Astrocyte (in vitro differentiated cells and primary cell): ENCODE measurements at regions not wholly inside any gene's neighbourhood (a gene's known extent, or its start where the extent isn't known, plus 50 kb on each side); places are given as distances from the start of the nearest gene placed in this dataset.

Source experiments
- EZH2 ChIP-seq: IDR thresholded peaks from 2 replicates; pipeline ENCODE4 v1.6.1; 2012; ENCODE audit warnings: mild to moderate bottlenecking, low read length, inconsistent platforms; ENCODE audit not compliant: insufficient read depth
- TF ChIP-seq, protein P1 (sequence below): IDR thresholded peaks from 2 replicates; pipeline ENCODE4 v1.5.1; 2011; ENCODE audit warnings: low read depth, mild to moderate bottlenecking, inconsistent platforms, low read length, moderate library complexity; ENCODE audit not compliant: insufficient read depth

DNA sequence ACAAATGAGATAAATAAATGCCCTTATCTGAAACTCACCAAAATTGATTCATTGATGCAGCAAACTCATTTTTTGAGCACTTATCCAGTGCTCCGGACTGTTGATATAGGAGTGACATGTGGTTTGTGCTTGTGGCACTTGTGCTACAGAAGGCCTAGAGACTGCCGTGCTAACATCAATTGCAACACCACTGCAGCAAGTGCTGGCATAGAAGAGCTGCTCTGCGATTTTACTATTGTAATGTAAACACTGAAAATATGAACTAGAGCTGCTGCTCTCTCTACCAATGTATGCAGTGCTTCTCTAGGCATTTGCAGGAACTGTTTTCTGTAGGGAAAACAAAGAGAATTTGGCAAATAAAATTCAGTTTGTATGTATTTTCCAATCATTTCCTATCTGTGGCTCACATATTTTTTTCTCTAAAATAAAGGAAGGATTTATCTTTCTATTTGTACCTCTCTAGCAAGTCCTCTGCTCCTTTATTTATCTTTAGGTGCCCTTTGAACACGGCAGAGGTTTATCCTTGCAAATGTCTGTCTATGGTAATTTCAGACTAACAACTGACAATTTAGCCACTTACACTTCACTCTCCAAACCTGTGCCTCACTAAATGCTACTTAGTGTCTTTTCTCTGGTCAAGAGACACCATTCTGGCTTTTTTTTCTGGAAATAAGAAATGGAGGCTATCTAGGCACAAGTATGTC is 409.5 kb upstream of the ADGRL2 start:
- TF ChIP-seq, protein P1, sequence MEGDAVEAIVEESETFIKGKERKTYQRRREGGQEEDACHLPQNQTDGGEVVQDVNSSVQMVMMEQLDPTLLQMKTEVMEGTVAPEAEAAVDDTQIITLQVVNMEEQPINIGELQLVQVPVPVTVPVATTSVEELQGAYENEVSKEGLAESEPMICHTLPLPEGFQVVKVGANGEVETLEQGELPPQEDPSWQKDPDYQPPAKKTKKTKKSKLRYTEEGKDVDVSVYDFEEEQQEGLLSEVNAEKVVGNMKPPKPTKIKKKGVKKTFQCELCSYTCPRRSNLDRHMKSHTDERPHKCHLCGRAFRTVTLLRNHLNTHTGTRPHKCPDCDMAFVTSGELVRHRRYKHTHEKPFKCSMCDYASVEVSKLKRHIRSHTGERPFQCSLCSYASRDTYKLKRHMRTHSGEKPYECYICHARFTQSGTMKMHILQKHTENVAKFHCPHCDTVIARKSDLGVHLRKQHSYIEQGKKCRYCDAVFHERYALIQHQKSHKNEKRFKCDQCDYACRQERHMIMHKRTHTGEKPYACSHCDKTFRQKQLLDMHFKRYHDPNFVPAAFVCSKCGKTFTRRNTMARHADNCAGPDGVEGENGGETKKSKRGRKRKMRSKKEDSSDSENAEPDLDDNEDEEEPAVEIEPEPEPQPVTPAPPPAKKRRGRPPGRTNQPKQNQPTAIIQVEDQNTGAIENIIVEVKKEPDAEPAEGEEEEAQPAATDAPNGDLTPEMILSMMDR: no peak
- TF ChIP-seq EZH2: no peak
